Pancreas (tissue), 10 donors: ENCODE measurements at regions not wholly inside any gene's neighbourhood (a gene's known extent, or its start where the extent isn't known, plus 50 kb on each side); places are given as distances from the start of the nearest gene placed in this dataset.

Experiments
- ATAC-seq, 4 donors: fragments of 200-7000 bp; cut with Tn5 transposase; one replicate each; pipeline versions ENCODE4 v1.8.0 to v1.9.1; 2020; ENCODE audit warnings: mild to moderate bottlenecking in 4 of 4, moderate library complexity in 4 of 4
- DNase-seq, 6 donors: peaks; one replicate each; pipeline ENCODE4 v3.0.0-alpha.2; 2020
- FAIRE-seq: peaks from 2 replicates; lab custom pipeline; 2012; peaks lifted over from hg19 to GRCh38; lab: Jason Lieb, UNC
- H3K27ac ChIP-seq, 4 donors: fragments of 200-600 bp; sonication (generic); 1 replicate in 3 of 4; 2 replicates in 1 of 4; pipeline versions ENCODE4 v1.5.0 to v1.8.0; 2020
- H3K27me3 ChIP-seq, 4 donors: fragments of 200-600 bp; one replicate each; pipeline ENCODE4 v1.8.0; 2021
- H3K36me3 ChIP-seq, 3 donors: fragments of 200-600 bp; sonication (generic) in 1 of 3; one replicate each; pipeline versions ENCODE4 v1.5.0 to v1.8.0; 2020 to 2021
- H3K4me1 ChIP-seq, 3 donors: fragments of 200-600 bp; one replicate each; pipeline ENCODE4 v1.8.0; 2021
- H3K4me3 ChIP-seq, 4 donors: fragments of 200-600 bp; sonication (generic) in 2 of 4; one replicate each; pipeline versions ENCODE4 v1.5.0 to v1.8.0; 2020 to 2021
- H3K9me3 ChIP-seq, 4 donors: fragments of 200-600 bp; one replicate each; pipeline ENCODE4 v1.8.0; 2021
- CTCF ChIP-seq, 4 donors: fragments of 200-600 bp; sonication (generic) in 3 of 4; IDR thresholded peaks; one replicate each; pipeline versions ENCODE4 v1.5.0 to v1.8.0; 2021; ENCODE audit warnings: antibody characterized with exemption in 4 of 4
- WGBS, 2 donors: extraction: QIAGEN DNeasy Blood & Tissue Kit; methylation state at CpG; one replicate each; pipeline ENCODE4 v1.1.7; 2013; 5-methylcytosine and 5-hydroxymethylcytosine counted together
- intact Hi-C, 3 donors: fragments of 100-400 bp; cut with DNase I; formaldehyde crosslinking; loops; one replicate each; pipeline versions ENCODE4 v1.11.1 to v1.14.2; 2022
- donor health status: healthy with polysubstance abuse.
- donor health status: DM: no; HTN: no; CAD: no; lungs with moderate emphysema.
- donor health status: DM: no; HTN: no; CAD: no.
- donor health status: control.
- donor health status: control.
- donor health status: Bipolar disorder and iron deficiency.
- donor health status: DM: yes; HTN: yes; CAD: no.
- donor health status: DM: no; HTN: no; CAD: no.
- donor health status: DM: no; HTN: no; CAD: no.
- donor health status: DM: yes; HTN: yes; CAD: no.

GRCh38 chr2:17398770-17399169, 119.5 kb downstream of the RAD51AP2 start:
- no peak overlapping the region for H3K27ac ChIP-seq
- peaks cover 0 to 5% (median 0%) of the 10 kb centered on the region in 4 donors for H3K9me3 ChIP-seq
- no peaks in the 10 kb centered on the region for H3K27me3 ChIP-seq
- DNase-seq: no peak
- H3K4me1 ChIP-seq: no peaks in the 10 kb centered on the region
- intact Hi-C loops: no loop called here
- FAIRE-seq: no peak
- 61 to 69% methylated on average over 2 of the region's 2 CpGs for WGBS, 2 donors
- TF ChIP-seq CTCF (IDR thresholded peaks at IDR 0.05): no peak
- H3K36me3 ChIP-seq: no peaks in the 10 kb centered on the region
- ATAC-seq: no peak
- no peak overlapping the region for H3K4me3 ChIP-seq

GRCh38 chr2:17388798-17389197, 129.4 kb downstream of the RAD51AP2 start:
- no peak for FAIRE-seq
- Histone ChIP-seq H3K36me3 (no peaks in the 10 kb centered on the region), H3K4me1 (no peaks in the 10 kb centered on the region), H3K4me3 (no peak overlapping the region), H3K9me3 (no peaks in the 10 kb centered on the region), H3K27me3 (no peaks in the 10 kb centered on the region), H3K27ac (no peak overlapping the region)
- ATAC-seq: no peak
- DNase-seq: no peak
- intact Hi-C loops: no loop called here
- TF ChIP-seq CTCF (IDR thresholded peaks at IDR 0.05): no peak

- Histone ChIP-seq H3K27ac (no peak overlapping the region), H3K4me1 (no peaks in the 10 kb centered on the region), H3K4me3 (no peak overlapping the region), H3K36me3 (no peaks in the 10 kb centered on the region), H3K27me3 (no peaks in the 10 kb centered on the region), H3K9me3 (no peaks in the 10 kb centered on the region)
- ATAC-seq: no peak
- no peak for TF ChIP-seq CTCF (IDR thresholded peaks at IDR 0.05)
- DNase-seq: no peak
- 42 to 67% methylated on average over 2 of the region's 2 CpGs for WGBS, 2 donors
- intact Hi-C loops: no loop called here
- FAIRE-seq: no peak
Observed at GRCh38 chr2:17387591-17387990, 130.6 kb downstream of the RAD51AP2 start.

GRCh38 chr2:17386771-17387170, 131.5 kb downstream of the RAD51AP2 start:
- Histone ChIP-seq H3K27ac (no peak overlapping the region), H3K4me3 (no peak overlapping the region), H3K9me3 (no peaks in the 10 kb centered on the region), H3K36me3 (no peaks in the 10 kb centered on the region), H3K4me1 (no peaks in the 10 kb centered on the region), H3K27me3 (no peaks in the 10 kb centered on the region)
- intact Hi-C loops: no loop called here
- DNase-seq (no peak), FAIRE-seq (no peak), ATAC-seq (no peak)
- TF ChIP-seq CTCF (IDR thresholded peaks at IDR 0.05): no peak
- 41 to 68% methylated on average over 2 of the region's 2 CpGs for WGBS, 2 donors

- 11 to 29% methylated on average over 1 of the region's 1 CpG for WGBS, 2 donors
- no peak for TF ChIP-seq CTCF (IDR thresholded peaks at IDR 0.05)
- DNase-seq: no peak
- no peak for FAIRE-seq
- Histone ChIP-seq H3K27ac (no peak overlapping the region), H3K4me1 (no peaks in the 10 kb centered on the region), H3K36me3 (no peaks in the 10 kb centered on the region), H3K4me3 (no peak overlapping the region), H3K9me3 (no peaks in the 10 kb centered on the region), H3K27me3 (no peaks in the 10 kb centered on the region)
- intact Hi-C loops: no loop called here
- ATAC-seq: no peak
Observed at GRCh38 chr2:17380003-17380402, 138.2 kb downstream of the RAD51AP2 start.
